NCI-H774 (cell line): ENCODE measurements at regions not wholly inside any gene's neighbourhood (a gene's known extent, or its start where the extent isn't known, plus 50 kb on each side); places are given as distances from the start of the nearest gene placed in this dataset.
"Not testable (repeated sequence)": the region's sequence is repeated elsewhere in the genome, so short reads cannot be mapped to it uniquely, and the experiment has no call there.

Experiments used
- DNase-seq: peaks from one replicate; lab custom pipeline; 2025; lab: John Stamatoyannopoulos, UW

DNA sequence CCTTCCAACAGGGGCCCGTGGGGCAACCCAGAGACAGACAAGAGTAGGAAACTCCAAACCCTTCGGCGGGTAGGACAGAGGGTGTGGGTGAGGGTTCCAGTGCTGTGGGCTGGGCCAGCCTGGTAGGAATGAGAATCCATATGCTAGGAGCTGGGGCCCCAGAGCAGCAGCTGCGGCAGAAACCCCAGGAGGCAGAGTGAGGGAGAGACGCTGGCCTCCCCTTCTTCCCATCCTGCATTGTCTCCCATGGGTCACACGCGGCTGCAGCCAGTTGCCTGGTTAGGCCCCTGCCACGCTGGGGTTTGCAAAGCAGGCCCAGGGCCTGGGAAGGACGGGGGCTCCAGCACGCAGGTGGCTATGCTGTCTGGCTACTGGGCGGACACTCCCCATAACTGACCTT, 113.1 kb upstream of the CCZ1B start:
- DNase-seq: not testable (repeated sequence)

DNA sequence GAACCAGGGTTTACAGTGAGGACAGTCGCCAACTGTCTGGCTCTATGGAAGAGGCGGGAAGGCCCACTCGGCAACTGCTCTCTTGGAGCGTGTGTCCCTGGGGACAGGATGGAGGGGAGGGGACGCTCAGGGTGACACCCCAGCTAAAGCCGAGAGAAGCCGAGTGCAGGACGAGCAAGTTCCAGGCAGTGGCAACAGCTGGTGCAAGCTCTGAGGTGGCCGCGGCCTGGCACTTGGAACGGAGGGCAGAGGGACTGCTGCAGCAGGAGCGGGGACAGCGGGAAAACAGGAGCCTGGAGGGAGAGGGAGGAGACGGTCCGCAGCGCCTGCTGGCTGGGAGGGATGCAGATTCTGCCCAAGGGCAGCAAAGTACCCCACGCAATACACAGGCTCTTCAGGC, 113.8 kb upstream of the CCZ1B start:
- DNase-seq: not testable (repeated sequence)

DNA sequence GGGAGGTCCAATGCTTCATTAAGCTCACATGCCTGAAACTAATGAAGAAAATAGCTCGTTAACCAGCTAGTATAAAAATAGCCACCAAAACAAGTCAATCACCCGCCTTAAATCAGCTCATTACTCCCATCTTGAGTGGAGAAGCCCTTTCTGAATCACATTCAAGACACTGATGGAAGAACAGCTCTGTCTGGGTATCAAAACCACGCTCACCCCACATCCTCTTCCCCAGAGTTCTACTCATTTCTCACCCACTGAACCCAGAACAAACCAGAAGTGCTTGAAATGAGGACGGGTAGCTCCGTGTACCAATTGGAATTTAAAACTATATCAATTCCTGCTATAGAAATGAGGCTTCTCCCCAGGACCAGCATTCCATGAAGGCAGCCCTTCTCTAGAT, 120.8 kb upstream of the CCZ1B start:
- not testable (repeated sequence) for DNase-seq

DNA sequence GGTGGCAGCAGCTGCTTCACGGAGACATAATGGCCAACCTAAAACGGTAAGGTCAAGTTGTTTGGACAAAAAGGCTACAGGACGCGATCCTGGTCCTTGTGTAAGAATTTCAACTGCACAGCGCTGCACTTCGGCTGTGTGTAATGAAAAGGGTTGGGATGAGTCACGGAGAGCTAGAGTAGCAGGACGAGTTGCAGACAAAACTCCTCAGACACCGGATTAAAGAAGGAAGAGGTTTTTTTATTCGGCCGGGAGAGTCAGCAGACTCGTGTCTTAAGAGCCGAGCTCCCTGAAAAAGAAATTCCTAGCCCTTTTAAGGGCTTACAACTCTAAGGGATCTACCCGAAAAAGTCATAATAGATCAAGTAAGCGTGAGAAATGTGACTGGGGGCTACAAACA, 124.2 kb upstream of the CCZ1B start:
- DNase-seq: not testable (repeated sequence)

DNA sequence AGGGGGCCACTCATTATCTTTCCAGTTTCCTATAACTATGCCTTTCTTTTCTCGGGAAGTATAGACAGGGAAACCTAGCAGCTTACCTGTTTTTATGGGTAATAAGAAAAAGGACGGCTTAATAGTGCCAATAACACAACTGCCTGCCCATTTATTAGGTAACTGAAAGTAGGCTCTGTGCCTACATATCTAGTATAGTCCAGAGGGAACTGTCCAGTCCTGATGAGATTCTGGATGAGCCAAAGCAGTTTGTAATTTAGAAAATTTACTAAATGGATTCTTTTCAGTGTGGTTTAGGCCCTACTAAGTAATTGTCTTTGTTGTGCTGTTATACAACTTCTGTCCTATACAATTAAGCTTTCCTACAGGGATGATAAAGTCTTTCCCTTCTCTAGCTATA, 125.5 kb upstream of the CCZ1B start:
- DNase-seq: not testable (repeated sequence)

DNA sequence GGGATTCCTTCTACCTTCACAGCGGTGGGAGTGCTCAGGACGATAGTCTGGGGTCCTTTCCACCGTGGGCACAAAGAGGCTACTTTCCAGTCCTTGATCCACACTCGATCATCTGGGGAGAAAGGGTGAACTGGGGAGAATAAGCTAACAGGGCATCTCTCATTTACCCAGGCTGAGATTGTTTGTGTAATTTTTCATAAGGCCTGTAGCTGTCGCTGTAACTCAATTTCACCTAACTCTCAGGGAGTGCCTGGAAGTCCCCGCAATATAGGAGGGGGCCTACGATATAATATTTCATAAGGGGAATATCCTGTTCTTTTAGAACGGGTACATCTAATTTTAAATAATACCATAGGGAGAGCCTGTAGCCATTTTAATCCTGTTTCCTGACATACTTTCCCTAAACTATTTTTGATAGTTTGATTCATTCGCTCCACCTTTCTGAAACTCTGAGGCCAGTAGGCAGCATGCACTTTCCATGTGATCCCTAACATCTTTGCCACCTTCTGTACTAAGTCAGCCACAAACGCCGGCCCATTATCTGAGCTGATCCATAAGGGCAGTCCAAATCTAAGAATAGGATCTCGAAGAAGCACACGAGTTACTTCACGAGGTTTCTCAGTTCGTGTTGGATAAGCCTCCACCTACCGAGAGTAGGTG, 127.2 kb upstream of the CCZ1B start:
- not testable (repeated sequence) for DNase-seq

DNA sequence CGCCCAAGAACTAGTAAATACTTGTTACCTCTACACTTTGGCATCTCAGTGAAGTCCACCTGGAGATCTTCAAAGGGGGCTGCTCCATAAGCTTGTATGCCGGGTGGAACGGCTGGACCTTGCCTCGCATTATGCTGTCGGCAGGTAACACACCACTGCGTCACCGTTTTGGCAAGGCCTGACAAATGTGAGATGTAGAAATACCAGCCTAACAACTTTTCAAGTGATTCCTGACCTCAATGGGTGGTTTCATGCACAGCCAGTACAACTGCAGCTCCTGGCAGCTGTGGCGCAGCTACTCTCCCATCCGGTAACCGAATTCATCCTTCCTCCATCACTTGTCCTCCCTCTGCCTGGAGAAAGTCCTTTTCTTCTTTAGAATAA, 127.7 kb upstream of the CCZ1B start:
- DNase-seq: not testable (repeated sequence)

DNA sequence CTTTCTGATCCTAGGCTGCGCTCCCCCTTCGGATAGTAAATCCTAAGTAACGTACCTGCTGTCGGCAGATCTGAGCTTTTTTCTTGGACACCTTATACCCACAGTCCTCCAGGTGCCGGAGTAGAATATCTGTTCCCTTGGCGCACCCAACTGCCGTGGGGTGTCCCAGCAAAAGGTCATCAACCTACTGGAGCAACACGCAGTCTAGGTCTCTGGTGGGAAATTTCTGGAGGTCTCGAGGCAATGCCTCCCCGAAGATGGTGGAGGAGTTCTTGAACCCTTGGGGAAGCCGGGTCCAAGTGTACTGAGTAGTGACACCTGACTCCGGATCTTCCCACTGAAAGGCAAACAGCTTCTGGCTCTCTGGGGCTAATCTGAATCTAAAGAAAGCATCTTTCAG, 129.3 kb upstream of the CCZ1B start:
- not testable (repeated sequence) for DNase-seq

DNA sequence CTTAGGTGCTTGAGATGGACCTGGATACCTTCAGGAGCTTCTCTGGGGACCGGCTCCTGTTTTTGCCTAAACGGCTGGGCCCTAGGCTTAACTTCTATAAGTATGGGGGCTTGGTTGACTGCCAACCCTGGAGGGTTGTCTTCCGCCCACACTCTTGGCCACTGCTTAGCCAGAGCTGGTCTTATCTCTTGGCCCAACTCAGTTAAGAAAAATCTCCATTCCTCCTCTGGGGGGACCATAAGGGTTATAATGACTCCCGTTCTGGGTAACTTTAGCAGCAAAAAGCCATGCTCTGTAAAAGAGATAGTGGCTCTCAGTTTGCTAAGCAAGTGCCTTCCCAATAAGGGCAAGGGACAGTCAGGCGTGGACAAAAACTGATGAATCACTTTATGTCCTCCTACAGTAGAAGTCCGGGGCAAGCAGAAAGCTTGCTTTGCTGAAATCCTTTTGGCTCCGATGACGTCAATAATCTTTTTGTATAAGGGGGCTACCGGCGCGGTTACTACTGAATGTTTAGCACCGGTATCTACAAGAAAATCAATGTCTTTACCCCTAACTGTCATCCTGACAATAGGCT, 130.0 kb upstream of the CCZ1B start:
- not testable (repeated sequence) for DNase-seq

DNA sequence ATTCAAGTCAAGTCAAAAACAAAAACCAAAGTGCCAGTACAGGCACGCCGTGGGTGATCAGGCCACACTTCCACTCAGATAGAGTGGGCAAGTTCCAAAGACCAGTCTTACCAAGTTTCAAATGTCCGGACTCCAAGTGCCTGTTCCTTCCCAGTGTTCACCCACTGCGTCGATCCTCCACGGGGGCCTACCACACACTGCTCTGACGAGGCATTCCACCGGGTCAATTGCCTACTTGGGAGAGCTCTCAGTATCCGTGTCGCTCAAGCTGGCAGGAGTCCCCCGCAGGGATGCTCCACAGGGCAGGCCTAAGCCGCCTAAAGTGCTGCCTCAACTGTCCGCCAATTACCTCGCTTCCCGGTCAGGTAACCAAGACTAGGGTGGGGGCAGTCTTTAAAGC, 132.3 kb upstream of the CCZ1B start:
- not testable (repeated sequence) for DNase-seq

DNA sequence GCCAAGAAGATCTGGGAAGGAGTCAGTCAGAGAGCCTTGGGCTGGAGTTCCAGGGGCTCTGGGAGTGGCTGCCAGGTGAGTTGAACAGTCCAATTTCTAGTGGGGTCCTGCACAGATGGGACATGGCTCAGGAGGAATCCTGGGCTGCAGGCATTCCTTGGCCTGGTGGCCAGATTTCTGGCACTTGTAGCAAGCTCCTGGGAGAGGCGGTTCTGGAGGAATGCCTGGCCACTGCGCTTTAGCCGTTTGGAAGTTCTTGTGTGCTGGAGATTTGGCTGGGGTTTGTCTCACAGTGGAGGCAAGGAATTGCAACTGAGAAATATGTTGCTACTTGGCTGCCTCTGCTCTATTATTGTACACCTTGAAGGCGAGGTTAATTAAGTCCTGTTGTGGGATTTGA, 133.9 kb upstream of the CCZ1B start:
- not testable (repeated sequence) for DNase-seq

DNA sequence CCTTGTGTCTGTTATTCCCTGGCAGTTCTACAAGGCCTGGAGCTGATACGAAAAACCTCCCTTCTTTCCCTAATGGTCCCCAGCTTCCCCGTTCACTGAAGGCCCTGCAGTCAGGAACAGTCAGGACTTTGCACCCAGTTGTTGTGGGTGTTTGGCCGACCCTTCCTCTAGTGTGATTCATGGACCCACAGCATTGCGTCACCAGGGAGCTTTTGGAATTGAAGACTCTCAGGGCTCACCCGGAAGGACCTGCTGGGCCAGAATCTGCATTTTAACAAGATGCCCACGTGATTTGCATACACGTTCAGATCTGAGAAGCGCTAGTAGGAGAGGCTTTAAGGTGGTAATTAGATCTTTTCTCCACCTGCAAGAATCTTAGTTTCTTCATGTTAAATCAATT, 136.8 kb upstream of the CCZ1B start:
- not testable (repeated sequence) for DNase-seq

DNA sequence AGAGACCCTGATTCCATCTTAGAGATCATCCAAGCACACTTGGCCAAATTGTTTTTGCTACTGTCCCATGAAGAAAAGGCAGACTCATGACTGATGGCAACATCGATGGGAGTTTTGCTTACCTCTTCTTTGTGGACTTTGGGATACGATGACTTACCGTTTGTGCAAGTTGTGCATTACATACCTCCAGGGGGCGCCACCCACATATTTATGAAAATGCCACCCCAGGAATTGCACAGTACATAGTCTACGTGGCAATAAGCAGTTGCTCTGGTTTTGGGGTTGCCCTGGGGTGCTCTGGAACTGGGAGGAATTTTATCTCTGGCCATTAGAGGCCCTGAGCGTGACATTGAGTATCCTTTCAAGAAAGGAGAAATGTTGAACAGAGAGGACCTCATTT, 139.0 kb upstream of the CCZ1B start:
- DNase-seq: not testable (repeated sequence)

DNA sequence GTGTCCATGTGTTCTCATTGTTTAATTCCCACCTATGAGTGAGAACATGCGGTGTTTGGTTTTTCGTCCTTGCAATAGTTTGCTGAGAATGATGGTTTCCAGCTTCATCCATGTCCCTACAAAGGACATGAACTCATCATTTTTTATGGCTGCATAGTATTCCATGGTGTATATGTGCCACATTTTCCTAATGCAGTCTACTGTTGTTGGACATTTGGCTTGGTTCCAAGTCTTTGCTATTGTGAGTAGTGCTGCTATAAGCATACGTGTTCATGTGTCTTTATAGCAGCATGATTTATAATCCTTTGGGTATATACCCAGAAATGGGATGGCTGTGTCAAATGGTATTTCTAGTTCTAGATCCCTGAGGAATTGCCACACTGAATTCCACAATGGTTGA, 144.1 kb upstream of the CCZ1B start:
- DNase-seq: not testable (repeated sequence)

DNA sequence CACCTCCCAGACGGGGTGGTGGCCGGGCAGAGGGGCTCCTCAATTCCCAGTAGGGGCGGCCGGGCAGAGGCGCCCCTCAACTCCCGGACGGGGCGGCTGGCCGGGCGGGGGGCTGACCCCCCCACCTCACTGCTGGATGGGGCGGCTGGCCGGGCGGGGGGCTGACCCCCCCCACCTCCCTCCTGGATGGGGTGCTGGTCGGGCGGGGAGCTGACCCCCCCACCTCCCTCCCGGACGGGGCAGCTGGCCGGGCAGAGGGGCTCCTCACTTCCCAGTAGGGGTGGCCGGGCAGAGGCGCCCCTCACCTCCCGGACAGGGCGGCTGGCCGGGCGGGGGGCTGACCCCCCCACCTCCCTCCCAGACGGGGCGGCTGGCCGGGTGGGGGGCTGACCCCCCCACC, 148.8 kb upstream of the CCZ1B start:
- not testable (repeated sequence) for DNase-seq

DNA sequence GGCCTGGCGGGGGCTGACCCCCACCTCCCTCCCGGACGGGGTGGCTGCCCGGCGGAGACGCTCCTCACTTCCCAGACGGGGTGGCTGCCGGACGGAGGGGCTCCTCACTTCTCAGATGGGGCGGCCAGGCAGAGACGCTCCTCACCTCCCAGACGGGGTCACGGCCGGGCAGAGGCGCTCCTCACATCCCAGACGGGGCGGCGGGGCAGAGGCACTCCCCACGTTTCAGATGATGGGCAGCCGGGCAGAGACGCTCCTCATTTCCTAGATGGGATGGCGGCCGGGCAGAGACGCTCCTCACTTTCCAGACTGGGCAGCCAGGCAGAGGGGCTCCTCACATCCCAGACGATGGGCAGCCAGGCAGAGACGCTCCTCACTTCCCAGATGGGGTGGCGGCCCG, 149.3 kb upstream of the CCZ1B start:
- DNase-seq: not testable (repeated sequence)

DNA sequence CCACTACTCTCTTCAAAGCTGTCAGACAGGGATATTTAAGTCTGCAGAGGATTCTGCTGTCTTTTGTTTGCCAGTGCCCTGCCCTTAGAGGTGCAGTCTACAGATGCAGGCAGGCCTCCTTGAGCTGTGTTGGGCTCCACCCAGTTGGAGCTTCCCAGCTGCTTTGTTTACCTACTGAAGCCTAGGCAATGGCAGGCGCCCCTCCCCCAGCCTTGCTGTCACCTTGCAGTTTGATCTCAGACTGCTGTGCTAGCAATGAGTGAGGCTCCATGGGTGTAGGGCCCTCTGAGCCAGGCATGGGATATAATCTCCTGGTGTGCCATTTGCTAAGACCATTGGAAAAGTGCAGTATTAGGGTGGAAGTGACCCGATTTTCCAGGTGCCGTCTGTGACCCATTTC, 151.3 kb upstream of the CCZ1B start:
- not testable (repeated sequence) for DNase-seq

DNA sequence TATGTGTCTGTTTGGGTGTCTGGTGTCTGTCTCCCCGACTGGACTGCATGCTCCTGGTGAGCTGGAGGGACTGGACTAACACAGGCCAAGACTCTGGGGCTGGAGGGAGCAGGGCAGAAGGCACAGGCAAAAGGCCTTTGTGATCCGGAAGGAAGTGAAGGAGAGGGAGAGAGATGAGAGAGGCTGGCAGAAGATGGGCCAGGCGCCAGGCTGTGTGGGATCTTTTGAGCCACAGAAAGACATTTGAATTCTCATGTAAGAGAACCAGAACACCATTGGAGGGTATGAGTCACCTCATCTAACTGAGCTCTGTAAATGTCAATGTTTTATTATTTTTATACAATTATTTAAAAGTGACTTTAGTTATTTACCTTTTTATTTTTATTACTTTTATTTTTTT, 152.3 kb upstream of the CCZ1B start:
- not testable (repeated sequence) for DNase-seq

DNA sequence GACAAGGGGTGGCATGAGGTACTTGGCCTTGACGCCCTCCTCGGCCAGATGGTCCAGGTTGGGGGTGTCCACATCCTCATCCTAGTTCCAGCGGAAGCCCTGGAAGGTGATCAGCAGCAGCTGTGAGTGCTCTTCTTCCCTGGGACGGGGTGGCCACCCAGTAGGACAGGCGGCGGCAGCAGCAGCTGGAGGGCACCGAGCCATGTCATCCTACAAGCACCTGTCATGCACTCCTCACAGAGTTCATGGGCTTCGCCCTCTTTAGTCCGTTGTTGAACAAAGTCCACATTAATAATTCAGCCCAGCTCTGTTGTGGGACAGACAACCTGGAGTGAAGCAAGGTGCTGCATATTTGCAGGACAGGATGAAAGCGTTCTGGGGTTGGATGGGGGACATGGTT, 153.4 kb upstream of the CCZ1B start:
- not testable (repeated sequence) for DNase-seq

DNA sequence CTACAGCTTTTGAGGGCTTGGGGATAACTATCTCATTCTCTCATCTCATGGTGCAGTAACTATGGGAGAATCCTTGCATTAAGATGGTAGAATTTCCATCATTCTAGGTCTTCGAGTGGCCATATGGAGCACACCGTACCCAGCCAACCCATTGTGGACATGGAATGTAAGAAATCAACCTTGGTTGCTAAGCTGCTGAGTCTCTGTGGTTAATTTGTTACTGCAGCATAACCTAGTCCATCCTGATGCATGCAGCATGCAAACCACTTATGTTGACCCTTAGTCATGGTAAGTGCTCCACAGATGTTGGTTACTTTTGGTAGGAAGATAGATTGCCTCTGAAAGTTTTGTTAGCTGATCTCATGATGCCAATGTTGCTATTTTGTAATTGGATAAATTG, 156.3 kb upstream of the CCZ1B start:
- DNase-seq: not testable (repeated sequence)

DNA sequence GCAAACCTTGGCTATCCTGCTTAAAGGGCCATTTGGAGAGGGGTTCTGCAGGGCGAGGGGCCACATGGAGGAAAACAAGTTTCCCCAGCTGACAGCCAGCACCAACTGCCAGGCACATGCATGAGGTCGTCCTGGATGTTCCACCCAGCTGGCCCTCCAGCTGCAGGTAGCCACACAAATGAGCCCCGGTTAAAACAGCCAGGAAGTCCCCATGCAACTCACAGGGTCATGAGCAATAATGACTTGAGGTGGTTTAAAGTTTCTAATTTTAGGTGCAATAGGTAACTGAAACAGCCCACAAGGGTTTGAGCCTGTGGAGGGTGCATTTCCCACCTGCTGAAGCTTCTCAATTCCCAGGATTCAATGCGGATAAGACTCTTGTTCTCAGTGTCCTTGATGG, 160.8 kb upstream of the CCZ1B start:
- DNase-seq: not testable (repeated sequence)

DNA sequence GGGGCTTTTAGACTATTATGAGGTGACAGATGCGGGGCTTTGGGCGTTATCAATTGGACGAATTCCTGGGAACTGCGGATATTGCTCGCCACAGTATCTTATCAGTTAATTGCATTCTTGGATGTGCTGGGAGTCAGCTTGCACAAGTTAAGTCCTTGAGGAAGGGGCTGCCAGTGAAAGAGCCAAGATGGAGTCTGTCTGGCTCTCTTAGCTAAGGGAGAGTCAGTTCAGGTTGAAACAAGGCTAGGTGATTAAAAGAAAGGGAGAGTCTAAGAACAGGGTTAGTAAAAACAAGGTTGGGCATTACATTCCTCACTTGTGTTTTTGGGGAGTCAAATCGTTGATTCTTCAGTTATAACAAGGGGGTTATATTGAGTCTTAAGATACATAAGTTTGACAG, 162.5 kb upstream of the CCZ1B start:
- DNase-seq: not testable (repeated sequence)

DNA sequence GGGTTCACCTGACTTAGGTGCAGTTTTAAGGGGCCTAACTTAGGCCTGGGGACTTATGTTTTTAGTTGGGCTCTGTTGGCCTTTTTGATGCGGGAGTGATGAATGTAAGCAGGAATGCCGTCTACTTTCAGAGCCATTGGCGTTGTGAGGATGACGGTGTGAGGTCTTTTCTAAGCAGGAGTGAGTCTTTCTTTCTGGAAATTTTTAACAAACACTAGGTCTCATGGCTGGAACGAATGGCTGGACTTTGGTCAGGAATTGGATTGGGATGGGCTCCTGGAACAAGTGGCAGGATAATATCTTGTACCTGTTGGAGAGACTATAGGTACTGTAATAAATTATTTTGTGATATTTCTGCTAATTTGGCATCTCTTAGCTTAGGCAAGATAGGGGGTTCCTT, 163.9 kb upstream of the CCZ1B start:
- not testable (repeated sequence) for DNase-seq
